Activated CD4-positive, alpha-beta T cell treated with anti-CD3 and anti-CD28 coated beads for 4 hours (primary cell): ENCODE measurements at regions not wholly inside any gene's neighbourhood (a gene's known extent, or its start where the extent isn't known, plus 50 kb on each side); places are given as distances from the start of the nearest gene placed in this dataset.
"Not testable (repeated sequence)": the region's sequence is repeated elsewhere in the genome, so short reads cannot be mapped to it uniquely, and the experiment has no call there.

Source experiments
- DNase-seq, 2 donors: peaks; one replicate each; pipeline ENCODE4 v3.0.0-alpha.2; 2020

DNA sequence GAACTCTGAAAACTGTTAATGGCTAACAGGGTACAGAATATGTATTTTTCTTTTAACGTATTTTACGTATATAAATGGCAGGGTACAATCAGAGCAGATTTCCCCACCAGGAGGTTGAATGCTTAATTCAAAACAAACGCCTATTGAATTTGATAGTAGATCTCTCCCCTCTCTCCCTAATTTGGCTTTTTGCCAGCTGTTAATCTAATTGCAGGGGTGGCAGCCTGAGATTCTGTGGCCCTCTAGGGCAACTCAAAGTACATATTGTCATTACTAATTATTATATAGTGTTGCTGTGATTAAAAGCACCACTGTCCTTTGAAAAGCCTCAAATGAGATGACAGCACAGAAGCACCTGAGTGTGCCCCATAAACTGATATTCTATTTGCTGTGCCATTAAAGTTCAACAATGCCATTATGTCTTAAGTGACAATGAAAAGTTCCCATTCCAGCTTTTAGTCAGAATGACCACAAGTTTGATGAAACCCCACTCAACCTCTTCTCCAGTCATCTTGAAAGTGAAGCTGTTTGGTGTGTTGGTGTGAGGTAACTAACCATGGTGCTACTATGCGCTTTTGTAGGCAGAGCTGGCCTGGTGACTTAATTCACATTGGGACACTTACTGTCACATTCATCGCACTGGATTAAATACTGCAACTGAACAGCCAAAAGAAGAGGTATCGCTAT lies 351.4 kb downstream of the KCNRG start:
- no peak for DNase-seq

GRCh38 chr13:50369646-50370045 lies 354.4 kb downstream of the KCNRG start:
- no peak for DNase-seq

GRCh38 chr13:50370303-50370950 lies 355.2 kb downstream of the KCNRG start:
- no peak for DNase-seq

- no peak for DNase-seq
Measured at GRCh38 chr13:50374517-50374916, 359.3 kb downstream of the KCNRG start.

DNA sequence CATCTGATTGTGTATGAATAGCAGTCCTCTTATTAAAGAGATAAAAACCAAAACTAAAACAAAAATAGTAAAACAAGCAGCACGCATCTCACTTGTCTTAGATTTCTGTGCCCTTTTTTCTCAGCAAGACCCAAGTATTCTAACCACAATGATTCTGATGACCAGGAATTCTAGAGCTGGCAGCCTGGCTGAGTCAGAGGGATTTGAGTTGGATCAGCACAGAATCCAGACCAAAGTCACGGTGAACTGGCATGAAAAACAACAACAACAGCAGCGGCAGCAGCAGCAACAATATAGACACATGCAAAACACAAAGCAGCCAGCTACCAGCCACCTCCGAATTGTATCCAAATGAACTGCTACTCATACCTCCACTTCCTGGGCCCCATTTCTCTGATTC lies 360.5 kb downstream of the KCNRG start:
- DNase-seq: no peak

DNA sequence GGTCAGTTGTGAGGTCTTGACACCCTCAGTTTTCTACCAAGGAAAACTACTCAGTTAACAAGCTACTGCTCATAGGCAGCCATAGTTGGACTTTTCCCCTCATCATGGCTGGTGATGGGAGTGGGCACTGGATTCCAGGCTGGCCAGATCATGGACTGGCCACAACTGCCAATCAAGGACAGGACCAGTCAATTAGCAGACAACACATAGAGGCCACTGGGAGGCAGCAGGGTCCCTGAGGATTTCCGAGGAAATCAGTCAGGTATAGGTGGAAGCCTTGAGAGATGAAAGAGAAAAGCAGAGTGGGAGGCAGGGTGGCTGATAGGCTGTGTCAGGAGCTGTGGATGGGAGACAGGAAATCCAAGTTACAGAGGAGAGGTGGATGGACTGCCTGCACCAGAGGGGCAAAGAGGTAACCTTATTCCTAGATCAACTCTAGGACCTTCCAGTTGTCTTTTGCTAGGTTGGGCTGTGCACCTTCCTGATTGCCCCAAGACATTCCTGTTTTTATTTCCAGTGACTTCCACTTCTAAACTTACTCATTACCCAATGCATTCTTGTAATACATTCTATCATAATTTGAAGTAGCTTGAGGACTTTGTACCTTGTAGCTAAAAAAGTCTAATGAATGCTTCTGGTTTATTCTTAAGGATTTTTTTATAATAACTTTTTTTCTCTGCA lies 361.8 kb downstream of the KCNRG start:
- no peak for DNase-seq

GRCh38 chr13:50377726-50378270 lies 362.6 kb downstream of the KCNRG start:
- no peak for DNase-seq

- DNase-seq: no peak
Measured at GRCh38 chr13:50378509-50379044, 363.3 kb downstream of the KCNRG start.

DNA sequence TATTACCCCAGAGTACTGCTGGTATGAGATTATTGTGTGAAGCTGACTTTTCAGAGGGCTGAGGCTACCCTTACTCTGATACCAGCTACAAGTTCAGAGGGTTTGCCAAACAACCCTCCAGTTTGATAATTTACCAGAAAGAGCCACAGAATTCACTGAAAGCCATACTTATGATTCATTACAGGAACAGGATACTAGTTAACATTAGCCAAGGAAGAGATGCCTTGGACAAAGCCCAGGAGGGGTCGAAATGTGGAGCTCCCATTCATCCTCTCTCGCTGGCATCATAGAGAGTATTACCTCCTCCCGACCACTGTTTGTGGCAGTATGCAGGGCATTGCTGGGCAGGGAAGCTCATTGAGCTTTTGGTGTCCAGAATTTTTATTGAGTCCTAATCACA lies 364.3 kb downstream of the KCNRG start:
- DNase-seq: no peak

DNA sequence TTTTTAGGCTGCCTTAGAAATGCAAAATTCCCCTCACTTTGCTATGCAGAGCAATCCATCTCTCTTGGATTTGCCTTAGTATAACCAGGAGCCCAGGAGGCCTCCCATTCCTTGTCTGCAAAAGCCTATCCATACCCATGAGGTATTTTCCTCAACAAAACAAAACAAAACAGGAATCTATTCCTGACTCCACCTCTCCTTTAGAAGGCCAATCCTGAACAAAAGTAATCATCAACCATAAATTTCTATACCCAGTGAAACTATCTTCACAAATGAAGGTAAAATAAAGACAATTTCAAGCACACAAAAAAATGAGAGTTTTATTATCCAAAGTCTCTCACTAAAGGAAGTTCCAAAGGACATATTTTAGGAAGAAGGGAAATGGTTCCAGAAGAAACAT lies 365.7 kb downstream of the KCNRG start:
- no peak for DNase-seq

DNA sequence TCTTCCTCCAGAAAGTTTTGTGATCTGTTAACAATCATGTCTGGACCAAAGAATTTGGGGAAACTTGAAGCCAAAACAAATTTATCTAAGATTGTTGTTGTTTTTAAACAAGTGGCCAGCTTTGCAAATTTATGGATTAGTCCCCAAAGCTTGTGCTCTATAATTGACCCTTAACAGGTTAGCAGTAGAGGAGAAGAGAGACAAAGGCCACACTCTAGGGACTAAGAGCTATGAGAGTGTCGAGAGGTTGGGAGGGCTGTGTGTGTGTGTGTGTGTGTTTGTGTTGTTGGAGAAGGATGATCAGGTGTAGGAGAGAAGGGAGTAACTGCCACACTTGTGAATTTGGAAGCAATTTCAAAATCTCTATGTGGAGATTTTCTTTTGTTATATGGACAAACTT lies 367.3 kb downstream of the KCNRG start:
- DNase-seq: no peak

- no peak for DNase-seq
Measured at GRCh38 chr13:50382951-50383350, 367.7 kb downstream of the KCNRG start.

- no peak for DNase-seq
Measured at GRCh38 chr13:50384724-50385123, 369.5 kb downstream of the KCNRG start.

DNA sequence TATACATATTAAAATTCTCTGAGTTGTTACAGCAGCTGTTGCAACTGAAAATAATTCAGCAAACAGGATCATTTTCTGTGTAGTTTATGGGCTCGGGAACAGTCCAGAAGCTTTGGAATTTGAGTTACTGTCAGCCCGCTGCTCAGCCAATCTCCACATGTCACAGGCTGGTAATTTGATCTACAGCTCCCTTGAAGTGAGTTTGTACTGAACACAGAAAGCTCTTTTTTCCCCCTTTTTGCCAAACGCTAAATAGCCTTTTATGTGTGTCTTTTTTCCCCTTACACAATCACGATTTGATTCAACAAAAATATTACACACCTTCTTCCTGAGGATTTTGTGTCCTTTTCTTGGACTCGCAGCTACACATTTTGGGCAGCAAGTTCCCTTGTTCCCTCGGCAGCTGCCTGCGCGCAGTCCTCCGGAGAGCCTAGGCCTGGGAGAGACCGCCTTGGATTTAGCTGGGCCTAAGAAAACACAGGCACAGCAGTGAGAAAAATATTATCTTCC lies 371.4 kb downstream of the KCNRG start:
- DNase-seq: no peak

- peak; percentile 39 to 42 for DNase-seq
Measured at GRCh38 chr13:50387051-50387581, 371.9 kb downstream of the KCNRG start.

- DNase-seq: no peak
Measured at GRCh38 chr13:50388481-50388880, 373.2 kb downstream of the KCNRG start.

DNA sequence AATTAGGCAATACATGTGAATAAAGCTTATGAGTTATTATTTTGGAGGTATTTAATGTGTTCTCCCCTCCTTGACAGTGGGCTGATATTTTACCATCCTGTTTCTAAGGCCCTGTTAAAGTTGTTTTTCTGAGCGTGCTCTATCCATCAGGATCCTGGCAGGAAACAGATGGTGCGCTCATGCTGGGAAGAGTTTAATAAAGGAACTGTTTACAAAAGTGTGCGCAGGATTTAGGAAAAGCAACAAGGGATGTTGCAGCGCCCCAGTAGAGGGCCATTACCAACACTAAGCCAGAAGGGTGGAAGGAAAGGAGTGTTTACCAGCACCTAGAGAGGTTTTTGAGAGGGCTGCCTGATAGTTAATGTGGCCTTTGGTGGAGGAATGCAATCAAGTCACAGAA lies 374.5 kb downstream of the KCNRG start:
- DNase-seq: no peak

DNA sequence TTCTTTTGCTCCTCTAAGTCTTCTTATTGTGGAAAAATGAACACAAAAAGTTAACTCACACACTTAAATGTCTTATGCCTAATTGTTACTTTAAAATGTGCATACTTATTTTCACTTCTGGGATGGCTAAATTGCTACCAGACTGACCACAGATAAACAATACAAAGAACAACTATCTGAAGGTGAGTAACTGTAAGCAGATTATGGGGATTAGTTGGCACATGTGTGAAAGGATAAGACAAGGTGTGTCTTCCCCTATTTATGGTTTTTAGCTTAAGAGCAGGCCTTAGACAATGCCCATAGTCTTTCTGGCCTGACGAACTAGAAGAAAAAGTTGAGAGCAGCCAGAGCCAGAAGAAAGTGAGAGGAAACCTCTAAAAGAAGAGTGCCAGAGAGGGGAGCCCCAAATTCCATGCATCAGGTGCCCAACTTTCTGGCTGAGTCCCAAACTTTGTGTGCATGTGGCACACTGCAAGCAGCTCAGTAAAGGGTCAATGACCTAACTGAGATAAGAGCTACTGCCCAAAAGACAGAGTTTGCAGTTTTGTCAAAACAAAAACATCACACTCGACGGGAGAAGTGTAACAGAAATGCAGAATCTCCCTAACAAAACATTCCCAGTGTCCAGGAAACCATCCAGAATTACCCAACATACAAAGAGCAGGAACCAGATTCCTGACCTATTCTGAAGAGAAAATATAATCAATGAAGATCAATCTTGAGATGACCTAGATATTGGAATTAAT lies 375.4 kb downstream of the KCNRG start:
- no peak for DNase-seq

DNA sequence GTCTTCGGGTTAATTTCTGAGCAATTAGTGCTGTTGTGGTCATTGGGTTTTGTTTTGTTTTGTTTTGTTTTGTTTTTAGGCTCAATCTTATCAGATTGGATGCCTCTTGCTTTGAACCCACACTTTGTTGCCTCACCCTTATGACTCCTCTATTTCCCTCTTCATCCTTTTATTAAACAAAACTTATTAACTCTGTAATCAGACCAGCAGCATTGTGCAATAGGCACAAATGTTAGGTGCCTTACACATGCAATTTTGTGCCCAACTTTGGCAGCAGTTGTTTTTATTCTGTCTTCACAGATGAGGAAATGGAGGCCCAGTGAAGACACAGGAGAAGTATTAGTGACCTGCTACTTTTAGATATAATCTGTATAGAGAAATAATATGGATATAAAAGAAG lies 377.7 kb downstream of the KCNRG start:
- no peak for DNase-seq

DNA sequence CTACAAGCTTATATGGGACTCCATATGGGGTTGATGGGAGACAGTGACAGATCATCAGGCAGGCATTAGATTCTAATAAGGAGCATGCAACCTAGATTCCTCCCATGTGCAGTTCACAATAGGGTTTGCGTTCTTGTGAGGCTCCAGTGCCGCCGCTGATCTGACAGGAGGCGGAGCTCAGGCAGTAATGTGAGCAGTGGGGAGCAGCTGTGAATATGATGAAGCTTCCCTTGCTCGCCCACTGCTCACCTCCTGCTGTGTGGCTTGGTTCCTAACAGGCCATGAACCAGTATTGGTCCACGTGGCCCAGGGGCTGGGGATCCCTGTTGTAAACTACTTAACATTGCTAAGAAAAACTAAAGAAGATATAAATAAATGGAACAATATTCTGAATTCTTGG lies 378.4 kb downstream of the KCNRG start:
- DNase-seq: no peak

- no peak for DNase-seq
Measured at GRCh38 chr13:50396001-50396400, 380.8 kb downstream of the KCNRG start.

- not testable (repeated sequence) for DNase-seq
Measured at GRCh38 chr13:50396618-50397017, 381.4 kb downstream of the KCNRG start.
